Endodermal cell (in vitro differentiated cells): ENCODE measurements at regions not wholly inside any gene's neighbourhood (a gene's known extent, or its start where the extent isn't known, plus 50 kb on each side); places are given as distances from the start of the nearest gene placed in this dataset.
"Not testable (repeated sequence)": the region's sequence is repeated elsewhere in the genome, so short reads cannot be mapped to it uniquely, and the experiment has no call there.

Source experiments
- DNase-seq: peaks from one replicate; pipeline ENCODE4 v3.0.0-alpha.2; 2017
- H3K27ac ChIP-seq: 2 replicates; pipeline ENCODE4 v1.5.1; 2013; ENCODE audit warnings: mild to moderate bottlenecking, low read depth, low read length, moderate library complexity
- H3K27me3 ChIP-seq: 2 replicates; pipeline ENCODE4 v1.6.1; 2013; ENCODE audit warnings: mild to moderate bottlenecking, low read length, moderate library complexity; ENCODE audit not compliant: insufficient read depth, control insufficient read depth, poor library complexity, severe bottlenecking
- H3K36me3 ChIP-seq: 2 replicates; pipeline ENCODE4 v1.7.0; 2013; ENCODE audit warnings: mild to moderate bottlenecking, low read length, moderate library complexity; ENCODE audit not compliant: control insufficient read depth, insufficient read depth
- H3K4me1 ChIP-seq: one replicate; pipeline ENCODE4 v1.7.0; 2013; ENCODE audit warnings: low read length; ENCODE audit not compliant: control insufficient read depth, insufficient read depth
- H3K4me3 ChIP-seq: 2 replicates; pipeline ENCODE4 v1.5.1; 2013; ENCODE audit warnings: mild to moderate bottlenecking, low read length, moderate library complexity
- H3K9ac ChIP-seq: 2 replicates; pipeline ENCODE4 v1.6.1; 2013; ENCODE audit warnings: mild to moderate bottlenecking, low read length, moderate library complexity; ENCODE audit not compliant: poor library complexity, severe bottlenecking; ENCODE audit errors: extremely low read depth
- H3K9me3 ChIP-seq: 2 replicates; pipeline ENCODE4 v1.6.1; 2013; ENCODE audit warnings: mild to moderate bottlenecking, low read length, moderate library complexity; ENCODE audit not compliant: control insufficient read depth
- H3K27ac Mint-ChIP-seq: 2 replicates; pipeline ENCODE4 v1.8.0; 2020; ENCODE audit warnings: mixed read lengths
- H3K27me3 Mint-ChIP-seq: 2 replicates; pipeline ENCODE4 v1.8.0; 2021; ENCODE audit warnings: mild to moderate bottlenecking, mixed read lengths; ENCODE audit not compliant: insufficient read depth
- H3K36me3 Mint-ChIP-seq: 2 replicates; pipeline ENCODE4 v1.8.0; 2020; ENCODE audit warnings: low read depth, mixed read lengths
- H3K4me1 Mint-ChIP-seq: 2 replicates; pipeline ENCODE4 v1.8.0; 2020; ENCODE audit warnings: mixed read lengths
- H3K4me3 Mint-ChIP-seq: 2 replicates; pipeline ENCODE4 v1.8.0; 2020; ENCODE audit warnings: mild to moderate bottlenecking, moderate library complexity, mixed read lengths
- H3K9me3 Mint-ChIP-seq: 2 replicates; pipeline ENCODE4 v1.8.0; 2020; ENCODE audit warnings: mild to moderate bottlenecking, mixed read lengths
- WGBS, 2 experiments: methylation state at CpG; one replicate each; pipeline versions ENCODE4 v1.1.5 to v1.1.7; 2013; ENCODE audit warnings: missing lambda C conversion rate in 2 of 2, mixed read lengths in 1 of 2; ENCODE audit not compliant: insufficient coverage in 1 of 2, insufficient read length in 1 of 2; 5-methylcytosine and 5-hydroxymethylcytosine counted together
- TF ChIP-seq, protein P1 (sequence below): fragments of 200-600 bp; sonication (generic); conservative IDR thresholded peaks from 2 replicates; pipeline ENCODE4 v1.5.0; 2021; ENCODE audit warnings: antibody characterized with exemption, mild to moderate bottlenecking

DNA sequence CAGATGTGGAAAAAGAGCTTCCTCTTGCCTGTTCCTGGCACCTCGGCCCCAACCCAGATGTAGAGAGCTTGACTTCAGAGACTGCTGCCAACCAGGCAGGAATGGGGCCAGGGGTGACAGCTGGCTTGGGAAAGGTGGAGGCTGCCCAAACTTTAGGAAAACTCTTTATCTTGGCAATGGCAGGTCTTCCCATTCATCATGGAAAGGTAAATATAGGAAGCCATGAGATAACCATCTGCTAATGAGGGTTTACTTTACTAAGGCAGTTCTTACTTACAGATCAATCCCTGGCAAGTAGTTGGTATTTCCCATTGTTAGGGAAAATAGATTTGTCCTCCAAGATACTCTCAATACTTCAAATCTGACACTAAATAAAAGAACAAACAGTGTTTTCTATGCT, 143.1 kb upstream of the NUDT4 start:
- peaks cover 8% of the 10 kb centered on the region for H3K4me1 Mint-ChIP-seq

DNA sequence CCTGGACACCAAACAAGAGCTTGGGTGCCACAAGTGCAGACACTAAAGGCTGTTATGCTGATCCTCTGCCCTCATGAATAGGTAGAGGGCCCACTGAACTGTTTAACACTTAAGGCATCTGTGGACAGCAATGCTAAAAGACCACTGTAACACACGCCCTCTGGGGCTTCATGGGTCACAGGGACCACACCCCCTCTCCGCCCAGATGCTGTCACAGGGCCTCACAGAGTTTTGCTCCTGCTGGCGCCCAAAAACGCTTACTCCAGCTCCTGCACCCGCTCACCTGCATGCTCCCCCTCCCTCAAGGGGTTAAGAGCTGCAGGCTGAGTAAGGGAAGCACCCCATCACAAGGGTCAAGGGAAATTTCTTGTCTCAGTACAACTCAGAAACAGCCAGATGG, 141.8 kb upstream of the NUDT4 start:
- H3K4me1 ChIP-seq: no peaks in the 10 kb centered on the region
- H3K4me3 Mint-ChIP-seq: no peak overlapping the region
- H3K27ac Mint-ChIP-seq: no peak overlapping the region
- H3K9me3 Mint-ChIP-seq: peaks cover 58% of the 10 kb centered on the region
- no peak overlapping the region for H3K9ac ChIP-seq
- peak overlapping the region; percentile 17 for H3K4me3 ChIP-seq
- TF ChIP-seq, protein P1, sequence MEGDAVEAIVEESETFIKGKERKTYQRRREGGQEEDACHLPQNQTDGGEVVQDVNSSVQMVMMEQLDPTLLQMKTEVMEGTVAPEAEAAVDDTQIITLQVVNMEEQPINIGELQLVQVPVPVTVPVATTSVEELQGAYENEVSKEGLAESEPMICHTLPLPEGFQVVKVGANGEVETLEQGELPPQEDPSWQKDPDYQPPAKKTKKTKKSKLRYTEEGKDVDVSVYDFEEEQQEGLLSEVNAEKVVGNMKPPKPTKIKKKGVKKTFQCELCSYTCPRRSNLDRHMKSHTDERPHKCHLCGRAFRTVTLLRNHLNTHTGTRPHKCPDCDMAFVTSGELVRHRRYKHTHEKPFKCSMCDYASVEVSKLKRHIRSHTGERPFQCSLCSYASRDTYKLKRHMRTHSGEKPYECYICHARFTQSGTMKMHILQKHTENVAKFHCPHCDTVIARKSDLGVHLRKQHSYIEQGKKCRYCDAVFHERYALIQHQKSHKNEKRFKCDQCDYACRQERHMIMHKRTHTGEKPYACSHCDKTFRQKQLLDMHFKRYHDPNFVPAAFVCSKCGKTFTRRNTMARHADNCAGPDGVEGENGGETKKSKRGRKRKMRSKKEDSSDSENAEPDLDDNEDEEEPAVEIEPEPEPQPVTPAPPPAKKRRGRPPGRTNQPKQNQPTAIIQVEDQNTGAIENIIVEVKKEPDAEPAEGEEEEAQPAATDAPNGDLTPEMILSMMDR: no peak
- 91 to 92% methylated on average over 4 to 5 of the region's 5 CpGs for WGBS, 2 experiments
- peaks cover 9% of the 10 kb centered on the region for H3K36me3 Mint-ChIP-seq
- H3K27ac ChIP-seq: no peak overlapping the region
- no peaks in the 10 kb centered on the region for H3K36me3 ChIP-seq
- DNase-seq: no peak
- H3K27me3 Mint-ChIP-seq: peaks cover 34% of the 10 kb centered on the region
- peaks cover 54% of the 10 kb centered on the region for H3K9me3 ChIP-seq
- peaks cover 8% of the 10 kb centered on the region for H3K4me1 Mint-ChIP-seq
- H3K27me3 ChIP-seq: no peaks in the 10 kb centered on the region

More for the DNA sequence above, 143.1 kb upstream of the NUDT4 start:
- H3K27me3 ChIP-seq: no peaks in the 10 kb centered on the region
- no peak overlapping the region for H3K27ac ChIP-seq
- H3K9ac ChIP-seq: no peak overlapping the region
- no peaks in the 10 kb centered on the region for H3K36me3 ChIP-seq
- no peak overlapping the region for H3K4me3 ChIP-seq
- TF ChIP-seq, protein P1: no peak
- Mint-ChIP-seq H3K27ac (no peak overlapping the region), H3K4me3 (no peak overlapping the region), H3K36me3 (peaks cover 5% of the 10 kb centered on the region), H3K9me3 (peaks cover 48% of the 10 kb centered on the region), H3K27me3 (peaks cover 31% of the 10 kb centered on the region)
- no peaks in the 10 kb centered on the region for H3K4me1 ChIP-seq
- WGBS, 2 experiments: 94 to 100% methylated on average over 1 of the region's 1 CpG
- no peak for DNase-seq
- H3K9me3 ChIP-seq: peaks cover 43% of the 10 kb centered on the region

DNA sequence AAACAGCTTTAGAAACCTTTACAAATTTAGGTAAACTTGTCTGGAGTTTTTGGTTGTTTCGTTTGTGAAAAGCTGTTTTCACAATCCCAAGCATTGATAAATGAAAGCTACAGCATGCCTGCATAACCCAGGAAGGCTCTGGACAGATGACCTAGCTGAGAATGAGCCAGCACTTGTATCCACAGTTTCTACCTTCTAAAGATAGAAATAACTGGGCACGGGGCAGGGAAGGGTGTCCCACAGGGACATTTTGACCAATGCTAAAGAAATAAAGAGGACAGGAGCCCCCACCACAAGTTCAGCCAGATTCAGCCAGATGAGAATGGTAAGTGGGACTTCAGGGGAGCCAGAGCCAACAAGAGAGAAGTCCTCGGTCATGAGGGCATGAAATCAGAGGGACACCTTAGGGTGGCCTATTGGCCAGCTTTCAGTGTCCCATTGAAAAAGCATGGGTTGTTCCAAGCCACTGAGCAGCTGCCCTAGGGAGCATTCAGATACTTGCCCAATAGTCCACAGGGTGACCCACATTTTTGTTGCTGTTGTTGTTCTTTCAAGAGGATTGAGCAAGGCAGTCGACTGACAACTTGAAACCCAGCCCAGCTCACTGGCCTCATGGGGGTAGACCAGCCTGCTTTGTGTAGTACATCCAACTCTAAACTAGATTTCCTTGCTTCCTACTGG, 140.3 kb upstream of the NUDT4 start:
- Histone ChIP-seq H3K4me3 (no peak overlapping the region), H3K9me3 (peaks cover 54% of the 10 kb centered on the region), H3K27ac (no peak overlapping the region), H3K36me3 (no peaks in the 10 kb centered on the region), H3K4me1 (no peaks in the 10 kb centered on the region), H3K9ac (no peak overlapping the region), H3K27me3 (no peaks in the 10 kb centered on the region)
- TF ChIP-seq, protein P1: no peak
- Mint-ChIP-seq H3K36me3 (peaks cover 9% of the 10 kb centered on the region), H3K4me1 (peaks cover 14% of the 10 kb centered on the region), H3K27me3 (peaks cover 33% of the 10 kb centered on the region), H3K27ac (no peak overlapping the region), H3K9me3 (peaks cover 58% of the 10 kb centered on the region), H3K4me3 (no peak overlapping the region)
- WGBS, 2 experiments: 96 to 98% methylated on average over 4 of the region's 4 CpGs
- DNase-seq: no peak

DNA sequence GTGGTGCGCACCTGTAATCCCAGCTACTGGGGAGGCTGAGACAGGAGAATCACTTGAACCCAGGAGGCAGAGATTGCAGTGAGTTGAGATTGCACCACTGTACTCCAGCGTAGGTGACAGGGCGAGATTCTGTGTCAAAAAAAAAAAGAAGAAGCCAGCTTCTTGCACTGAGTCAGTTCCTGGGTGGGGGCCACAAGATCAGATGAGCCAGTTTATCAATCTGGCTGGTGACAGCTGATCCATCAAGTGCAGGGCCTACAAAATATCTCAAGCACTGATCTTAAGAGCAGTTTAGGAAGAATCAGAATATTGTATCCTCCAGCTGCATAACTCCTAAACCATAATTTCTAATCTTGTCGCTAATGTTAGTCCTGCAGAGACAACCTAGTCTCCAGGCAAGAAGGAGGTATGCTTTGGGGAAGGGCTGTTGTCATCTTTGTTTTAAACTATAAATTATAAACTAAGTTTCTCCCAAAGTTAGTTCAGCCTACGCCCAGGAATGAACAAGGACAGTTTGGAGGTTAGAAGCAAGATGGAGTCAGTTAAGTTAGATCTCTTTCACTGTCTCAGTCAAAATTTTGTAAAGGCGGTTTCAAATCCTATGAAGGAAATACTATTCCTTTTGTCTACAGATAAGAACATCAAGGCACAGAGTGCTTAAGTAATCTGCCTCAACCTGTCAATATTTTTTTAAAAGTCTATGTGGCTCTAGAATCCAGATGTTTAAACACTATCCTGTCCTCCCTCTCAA, 139.0 kb upstream of the NUDT4 start:
- 92 to 96% methylated on average over 5 to 6 of the region's 6 CpGs for WGBS, 2 experiments
- not testable (repeated sequence) for DNase-seq, H3K27me3 ChIP-seq, H3K36me3 Mint-ChIP-seq, H3K27ac Mint-ChIP-seq, H3K9ac ChIP-seq, H3K4me1 ChIP-seq, H3K36me3 ChIP-seq, H3K4me3 Mint-ChIP-seq, H3K27ac ChIP-seq
- Histone ChIP-seq H3K4me3 (peak overlapping the region; percentile 41), H3K9me3 (peaks cover 54% of the 10 kb centered on the region)
- H3K27me3 Mint-ChIP-seq: peaks cover 42% of the 10 kb centered on the region
- peaks cover 14% of the 10 kb centered on the region for H3K4me1 Mint-ChIP-seq
- H3K9me3 Mint-ChIP-seq: peaks cover 58% of the 10 kb centered on the region

DNA sequence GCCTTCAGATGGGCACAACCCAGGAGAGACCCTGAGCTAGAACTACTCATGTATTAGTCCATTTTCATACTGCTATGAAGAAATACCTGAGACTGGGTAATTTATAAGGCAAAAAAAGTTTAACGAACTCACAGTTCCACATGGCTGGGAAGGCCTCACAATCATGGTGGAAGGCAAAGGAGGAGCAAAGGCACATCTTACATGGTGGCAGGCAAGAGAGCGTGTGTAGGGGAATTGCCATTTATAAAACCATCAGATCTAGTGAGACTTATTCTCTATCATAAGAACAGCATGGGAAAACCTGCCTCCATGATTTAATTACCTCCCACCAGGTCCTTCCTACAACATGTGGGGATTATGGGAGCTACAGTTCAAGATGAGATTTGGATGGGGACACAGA, 137.9 kb upstream of the NUDT4 start:
- not testable (repeated sequence) for H3K4me3 Mint-ChIP-seq, H3K4me1 Mint-ChIP-seq, H3K27ac Mint-ChIP-seq, H3K36me3 ChIP-seq, H3K9ac ChIP-seq, H3K4me1 ChIP-seq, H3K27me3 ChIP-seq, DNase-seq, H3K36me3 Mint-ChIP-seq, H3K27ac ChIP-seq
- peaks cover 58% of the 10 kb centered on the region for H3K9me3 ChIP-seq
- H3K27me3 Mint-ChIP-seq: peaks cover 53% of the 10 kb centered on the region
- 98 to 100% methylated on average over 1 to 2 of the region's 2 CpGs for WGBS, 2 experiments
- H3K4me3 ChIP-seq: peak overlapping the region; percentile 3
- H3K9me3 Mint-ChIP-seq: peaks cover 63% of the 10 kb centered on the region
